Left ventricle myocardium inferior (tissue), 1 donor: ENCODE measurements at regions not wholly inside any gene's neighbourhood (a gene's known extent, or its start where the extent isn't known, plus 50 kb on each side); places are given as distances from the start of the nearest gene placed in this dataset.

Source experiments
- DNase-seq: peaks from one replicate; pipeline ENCODE4 v3.0.0-alpha.2; 2020
- H3K27ac ChIP-seq: fragments of 200-600 bp; replicated peaks from 2 replicates; pipeline ENCODE4 v1.8.0; 2021
- H3K27me3 ChIP-seq: fragments of 200-600 bp; 2 replicates; pipeline ENCODE4 v1.8.0; 2021; ENCODE audit warnings: low read depth
- H3K36me3 ChIP-seq: fragments of 200-600 bp; 2 replicates; pipeline ENCODE4 v1.8.0; 2021
- H3K4me1 ChIP-seq: fragments of 200-600 bp; 2 replicates; pipeline ENCODE4 v1.8.0; 2021
- H3K4me3 ChIP-seq: fragments of 200-600 bp; 2 replicates; pipeline ENCODE4 v1.8.0; 2021; ENCODE audit warnings: mild to moderate bottlenecking, moderate library complexity
- H3K9me3 ChIP-seq: fragments of 200-600 bp; replicated peaks from 2 replicates; pipeline ENCODE4 v1.8.0; 2021
- intact Hi-C: fragments of 100-400 bp; cut with micrococcal nuclease; formaldehyde crosslinking; loops from one replicate; pipeline ENCODE4 v1.11.0; 2022
- TF ChIP-seq, protein P1 (sequence below): fragments of 200-600 bp; IDR thresholded peaks from 2 replicates; pipeline ENCODE4 v1.8.0; 2021; ENCODE audit warnings: antibody characterized with exemption, mild to moderate bottlenecking, borderline replicate concordance
- donor health status: DM: no; HTN: yes; CAD: no; lungs with severe emphysema.

DNA sequence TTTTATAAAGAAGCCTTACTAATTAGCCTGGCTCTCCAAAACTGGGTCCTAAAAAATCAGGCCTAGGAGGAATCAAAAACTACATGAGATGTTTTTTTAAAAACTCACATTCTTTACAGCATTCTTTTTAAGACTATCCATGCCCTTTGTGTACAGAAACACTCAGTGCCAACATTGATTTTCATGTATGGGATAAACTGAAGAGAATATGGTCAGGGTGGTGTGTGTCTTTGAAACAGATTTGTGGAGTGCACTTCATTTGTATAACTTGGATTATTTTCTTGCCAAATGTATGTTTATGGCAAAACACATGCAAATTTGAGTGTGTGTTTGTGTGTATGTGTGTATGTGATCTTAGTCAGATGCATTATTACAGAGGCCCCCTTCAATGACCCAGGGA is 283.6 kb upstream of the ATP5MC3 start:
- no peaks in the 10 kb centered on the region for H3K36me3 ChIP-seq
- no peak overlapping the region for H3K4me3 ChIP-seq
- intact Hi-C loops = no loop called here
- no peak overlapping the region for H3K27ac ChIP-seq
- H3K4me1 ChIP-seq = no peaks in the 10 kb centered on the region
- H3K9me3 ChIP-seq = no peaks in the 10 kb centered on the region
- H3K27me3 ChIP-seq = no peaks in the 10 kb centered on the region
- DNase-seq = no peak
- TF ChIP-seq, protein P1, sequence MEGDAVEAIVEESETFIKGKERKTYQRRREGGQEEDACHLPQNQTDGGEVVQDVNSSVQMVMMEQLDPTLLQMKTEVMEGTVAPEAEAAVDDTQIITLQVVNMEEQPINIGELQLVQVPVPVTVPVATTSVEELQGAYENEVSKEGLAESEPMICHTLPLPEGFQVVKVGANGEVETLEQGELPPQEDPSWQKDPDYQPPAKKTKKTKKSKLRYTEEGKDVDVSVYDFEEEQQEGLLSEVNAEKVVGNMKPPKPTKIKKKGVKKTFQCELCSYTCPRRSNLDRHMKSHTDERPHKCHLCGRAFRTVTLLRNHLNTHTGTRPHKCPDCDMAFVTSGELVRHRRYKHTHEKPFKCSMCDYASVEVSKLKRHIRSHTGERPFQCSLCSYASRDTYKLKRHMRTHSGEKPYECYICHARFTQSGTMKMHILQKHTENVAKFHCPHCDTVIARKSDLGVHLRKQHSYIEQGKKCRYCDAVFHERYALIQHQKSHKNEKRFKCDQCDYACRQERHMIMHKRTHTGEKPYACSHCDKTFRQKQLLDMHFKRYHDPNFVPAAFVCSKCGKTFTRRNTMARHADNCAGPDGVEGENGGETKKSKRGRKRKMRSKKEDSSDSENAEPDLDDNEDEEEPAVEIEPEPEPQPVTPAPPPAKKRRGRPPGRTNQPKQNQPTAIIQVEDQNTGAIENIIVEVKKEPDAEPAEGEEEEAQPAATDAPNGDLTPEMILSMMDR = no peak

- Histone ChIP-seq H3K36me3 (no peaks in the 10 kb centered on the region), H3K27ac (no peak overlapping the region), H3K4me3 (no peak overlapping the region), H3K9me3 (no peaks in the 10 kb centered on the region), H3K4me1 (no peaks in the 10 kb centered on the region), H3K27me3 (no peaks in the 10 kb centered on the region)
- DNase-seq = no peak
- intact Hi-C loops = no loop called here
- TF ChIP-seq, protein P1 = no peak
Measured at GRCh38 chr2:175464311-175464670, 282.8 kb upstream of the ATP5MC3 start.

DNA sequence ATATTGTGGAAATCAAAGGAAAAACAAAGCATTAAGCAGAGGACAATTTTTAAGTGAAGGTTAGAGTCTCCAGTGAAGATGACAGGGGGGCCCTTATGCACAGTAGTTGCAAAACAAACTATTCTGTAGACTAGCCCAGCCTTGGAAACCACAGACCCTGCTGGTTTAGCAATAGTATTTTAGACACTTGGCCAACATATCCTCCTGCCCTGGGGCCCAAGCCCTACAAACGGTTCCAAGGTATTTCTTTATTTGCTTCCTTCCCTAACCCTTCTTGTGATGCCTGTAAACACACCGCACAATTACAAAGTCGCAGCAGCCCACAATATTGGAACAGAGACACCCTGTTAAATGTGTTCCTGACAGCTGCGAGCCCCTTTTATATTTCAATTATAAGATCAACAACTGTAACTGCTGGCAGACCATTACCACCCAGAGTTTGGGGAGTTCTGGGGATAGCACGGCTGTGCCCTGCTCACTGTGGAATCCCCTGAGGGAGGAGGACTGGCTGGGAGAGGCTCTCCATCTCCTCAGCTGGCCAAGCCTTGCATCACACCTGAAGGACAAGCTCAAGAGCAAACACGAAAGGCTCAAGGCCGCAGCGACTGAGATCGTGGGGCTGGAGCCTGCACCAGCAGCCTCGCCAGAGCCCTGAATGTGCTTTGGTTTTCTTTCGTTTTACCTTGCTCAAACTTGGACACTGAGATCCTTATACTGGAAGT is 282.2 kb upstream of the ATP5MC3 start:
- TF ChIP-seq, protein P1 = no peak
- Histone ChIP-seq H3K9me3 (no peaks in the 10 kb centered on the region), H3K27me3 (no peaks in the 10 kb centered on the region), H3K36me3 (no peaks in the 10 kb centered on the region), H3K4me1 (no peaks in the 10 kb centered on the region), H3K27ac (no peak overlapping the region), H3K4me3 (no peak overlapping the region)
- intact Hi-C loops = no loop called here
- DNase-seq = no peak

- intact Hi-C loops = no loop called here
- Histone ChIP-seq H3K4me1 (no peaks in the 10 kb centered on the region), H3K4me3 (no peak overlapping the region), H3K27me3 (no peaks in the 10 kb centered on the region), H3K9me3 (no peaks in the 10 kb centered on the region), H3K27ac (no peak overlapping the region), H3K36me3 (no peaks in the 10 kb centered on the region)
- no peak for DNase-seq
- TF ChIP-seq, protein P1 = no peak
Measured at GRCh38 chr2:175463169-175463568, 281.7 kb upstream of the ATP5MC3 start.

GRCh38 chr2:175462246-175462645 is 280.7 kb upstream of the ATP5MC3 start:
- TF ChIP-seq, protein P1 = no peak
- intact Hi-C loops = no loop called here
- H3K9me3 ChIP-seq = no peaks in the 10 kb centered on the region
- no peaks in the 10 kb centered on the region for H3K27me3 ChIP-seq
- no peak overlapping the region for H3K4me3 ChIP-seq
- no peaks in the 10 kb centered on the region for H3K4me1 ChIP-seq
- H3K36me3 ChIP-seq = no peaks in the 10 kb centered on the region
- H3K27ac ChIP-seq = no peak overlapping the region
- DNase-seq = no peak
